Astrocyte (in vitro differentiated cells and primary cell): ENCODE measurements at regions not wholly inside any gene's neighbourhood (a gene's known extent, or its start where the extent isn't known, plus 50 kb on each side); places are given as distances from the start of the nearest gene placed in this dataset.

ENCODE experiments used
- DNase-seq: peaks from one replicate; pipeline ENCODE4 v3.0.0-alpha.2; 2010; ENCODE audit warnings: low read depth
- FAIRE-seq: peaks from 2 replicates; lab custom pipeline; 2011; peaks lifted over from hg19 to GRCh38; lab: Jason Lieb, UNC
- H2AFZ ChIP-seq: 2 replicates; pipeline ENCODE4 v1.6.0; 2012; ENCODE audit warnings: low read depth, low read length, inconsistent platforms
- H3K27ac ChIP-seq: 2 replicates; pipeline ENCODE4 v1.5.1; 2011; ENCODE audit warnings: low read depth, low read length, inconsistent platforms
- H3K27me3 ChIP-seq: 2 replicates; pipeline ENCODE4 v1.6.0; 2011; ENCODE audit warnings: low read length, inconsistent platforms; ENCODE audit not compliant: insufficient read depth
- H3K36me3 ChIP-seq: 2 replicates; pipeline ENCODE4 v1.5.1; 2011; ENCODE audit warnings: low read length, inconsistent platforms; ENCODE audit not compliant: insufficient read depth
- H3K4me1 ChIP-seq: 2 replicates; pipeline ENCODE4 v1.5.1; 2011; ENCODE audit warnings: low read length, inconsistent platforms; ENCODE audit not compliant: insufficient read depth
- H3K4me2 ChIP-seq: 2 replicates; pipeline ENCODE4 v1.6.0; 2012; ENCODE audit warnings: low read length, inconsistent platforms
- H3K4me3 ChIP-seq: 2 replicates; pipeline ENCODE4 v1.5.1; 2011; ENCODE audit warnings: low read depth, mild to moderate bottlenecking, low read length, inconsistent platforms; ENCODE audit not compliant: insufficient read depth
- H3K79me2 ChIP-seq: 2 replicates; pipeline ENCODE4 v1.6.0; 2012; ENCODE audit warnings: mild to moderate bottlenecking, low read length, inconsistent platforms; ENCODE audit not compliant: insufficient read depth
- H3K9ac ChIP-seq: 2 replicates; pipeline ENCODE4 v1.6.0; 2012; ENCODE audit warnings: mild to moderate bottlenecking, low read length, inconsistent platforms
- H3K9me3 ChIP-seq: 2 replicates; pipeline ENCODE4 v1.5.1; 2012; ENCODE audit warnings: low read depth, mild to moderate bottlenecking, low read length, inconsistent platforms; ENCODE audit not compliant: insufficient read depth
- H4K20me1 ChIP-seq: 2 replicates; pipeline ENCODE4 v1.6.0; 2012; ENCODE audit warnings: low read length, inconsistent platforms; ENCODE audit not compliant: insufficient read depth
- H3K27ac Mint-ChIP-seq: one replicate; pipeline ENCODE4 v1.8.0; 2021; ENCODE audit warnings: mild to moderate bottlenecking, mixed read lengths; ENCODE audit not compliant: unreplicated experiment
- H3K27me3 Mint-ChIP-seq: one replicate; pipeline ENCODE4 v1.8.0; 2021; ENCODE audit warnings: low read depth, mixed read lengths; ENCODE audit not compliant: unreplicated experiment
- H3K36me3 Mint-ChIP-seq: one replicate; pipeline ENCODE4 v1.8.0; 2021; ENCODE audit warnings: low read depth, mixed read lengths; ENCODE audit not compliant: unreplicated experiment
- H3K4me1 Mint-ChIP-seq: one replicate; pipeline ENCODE4 v1.8.0; 2021; ENCODE audit warnings: low read depth, mixed read lengths; ENCODE audit not compliant: unreplicated experiment
- H3K4me3 Mint-ChIP-seq: one replicate; pipeline ENCODE4 v1.8.0; 2021; ENCODE audit warnings: mild to moderate bottlenecking, moderate library complexity, mixed read lengths; ENCODE audit not compliant: unreplicated experiment
- H3K9me3 Mint-ChIP-seq: one replicate; pipeline ENCODE4 v1.8.0; 2021; ENCODE audit warnings: mild to moderate bottlenecking, mixed read lengths; ENCODE audit not compliant: unreplicated experiment
- CTCF ChIP-seq: IDR thresholded peaks from 2 replicates; pipeline ENCODE4 v1.5.1; 2011; ENCODE audit warnings: low read depth, mild to moderate bottlenecking, inconsistent platforms, low read length, moderate library complexity; ENCODE audit not compliant: insufficient read depth
- EZH2 ChIP-seq: IDR thresholded peaks from 2 replicates; pipeline ENCODE4 v1.6.1; 2012; ENCODE audit warnings: mild to moderate bottlenecking, low read length, inconsistent platforms; ENCODE audit not compliant: insufficient read depth

- Mint-ChIP-seq H3K4me1 (peaks cover 9% of the 10 kb centered on the region), H3K36me3 (no peaks in the 10 kb centered on the region), H3K4me3 (no peak overlapping the region), H3K27me3 (peaks cover 2% of the 10 kb centered on the region), H3K27ac (no peak overlapping the region), H3K9me3 (peaks cover 7% of the 10 kb centered on the region)
- H3K9me3 ChIP-seq, result no peaks in the 10 kb centered on the region
- no peaks in the 10 kb centered on the region for H4K20me1 ChIP-seq
- no peaks in the 10 kb centered on the region for H3K79me2 ChIP-seq
- H2AFZ ChIP-seq, result no peak overlapping the region
- FAIRE-seq, result no peak
- H3K4me1 ChIP-seq, result no peaks in the 10 kb centered on the region
- TF ChIP-seq EZH2 (no peak), CTCF (no peak)
- H3K4me2 ChIP-seq, result no peak overlapping the region
- no peak overlapping the region for H3K4me3 ChIP-seq
- no peak overlapping the region for H3K9ac ChIP-seq
- no peaks in the 10 kb centered on the region for H3K36me3 ChIP-seq
- no peak for DNase-seq
- no peak overlapping the region for H3K27ac ChIP-seq
- H3K27me3 ChIP-seq, result peaks cover 6% of the 10 kb centered on the region
These were observed 64.4 kb upstream of the PLEKHG1 start for GRCh38 chr6:150535151-150535804.

GRCh38 chr6:150535818-150536220 is 63.9 kb upstream of the PLEKHG1 start:
- TF ChIP-seq EZH2 (no peak), CTCF (no peak)
- H3K27me3 Mint-ChIP-seq, result peaks cover 2% of the 10 kb centered on the region
- Histone ChIP-seq H3K4me1 (no peaks in the 10 kb centered on the region), H2AFZ (no peak overlapping the region), H4K20me1 (no peaks in the 10 kb centered on the region), H3K27ac (no peak overlapping the region), H3K36me3 (no peaks in the 10 kb centered on the region), H3K27me3 (peaks cover 6% of the 10 kb centered on the region), H3K4me3 (no peak overlapping the region), H3K9me3 (no peaks in the 10 kb centered on the region), H3K9ac (no peak overlapping the region), H3K79me2 (no peaks in the 10 kb centered on the region), H3K4me2 (no peak overlapping the region)
- H3K4me3 Mint-ChIP-seq, result no peak overlapping the region
- H3K9me3 Mint-ChIP-seq, result peaks cover 7% of the 10 kb centered on the region
- DNase-seq (no peak), FAIRE-seq (no peak)
- no peak overlapping the region for H3K27ac Mint-ChIP-seq
- H3K36me3 Mint-ChIP-seq, result no peaks in the 10 kb centered on the region
- H3K4me1 Mint-ChIP-seq, result peaks cover 9% of the 10 kb centered on the region

- H3K9ac ChIP-seq, result no peak overlapping the region
- no peak for DNase-seq
- H3K79me2 ChIP-seq, result no peaks in the 10 kb centered on the region
- no peak overlapping the region for H3K27ac Mint-ChIP-seq
- no peaks in the 10 kb centered on the region for H3K9me3 ChIP-seq
- H3K36me3 ChIP-seq, result no peaks in the 10 kb centered on the region
- no peak overlapping the region for H3K4me3 Mint-ChIP-seq
- FAIRE-seq, result no peak
- H3K27me3 ChIP-seq, result peaks cover 11% of the 10 kb centered on the region
- no peaks in the 10 kb centered on the region for H3K36me3 Mint-ChIP-seq
- H3K4me1 Mint-ChIP-seq, result peaks cover 9% of the 10 kb centered on the region
- no peaks in the 10 kb centered on the region for H4K20me1 ChIP-seq
- H3K4me1 ChIP-seq, result no peaks in the 10 kb centered on the region
- TF ChIP-seq EZH2 (no peak), CTCF (no peak)
- H3K9me3 Mint-ChIP-seq, result peaks cover 7% of the 10 kb centered on the region
- peaks cover 2% of the 10 kb centered on the region for H3K27me3 Mint-ChIP-seq
- no peak overlapping the region for H2AFZ ChIP-seq
- H3K27ac ChIP-seq, result no peak overlapping the region
- no peak overlapping the region for H3K4me2 ChIP-seq
- no peak overlapping the region for H3K4me3 ChIP-seq
These were observed 62.9 kb upstream of the PLEKHG1 start for GRCh38 chr6:150536835-150537234.
